Karpas-422 (cell line): ENCODE measurements at regions not wholly inside any gene's neighbourhood (a gene's known extent, or its start where the extent isn't known, plus 50 kb on each side); places are given as distances from the start of the nearest gene placed in this dataset.

Experiments
- DNase-seq: peaks from one replicate; pipeline ENCODE4 v3.0.0-alpha.2; 2015
- H2AFZ ChIP-seq: fragments of 200-600 bp; sonication (generic); 2 replicates; pipeline ENCODE4 v1.6.1; 2014; ENCODE audit warnings: antibody characterized with exemption, low read length, mixed read lengths
- H3K27ac ChIP-seq: fragments of 200-600 bp; sonication (generic); 2 replicates; pipeline ENCODE4 v1.5.1; 2014; ENCODE audit warnings: mild to moderate bottlenecking, low read length, moderate library complexity
- H3K27me3 ChIP-seq: fragments of 200-600 bp; sonication (generic); 2 replicates; pipeline ENCODE4 v1.6.1; 2014; ENCODE audit warnings: low read length, mixed read lengths
- H3K36me3 ChIP-seq: fragments of 200-600 bp; sonication (generic); 2 replicates; pipeline ENCODE4 v1.6.1; 2014; ENCODE audit warnings: low read length, mixed read lengths; ENCODE audit not compliant: insufficient read depth
- H3K4me1 ChIP-seq: fragments of 200-600 bp; sonication (generic); 2 replicates; pipeline ENCODE4 v1.6.1; 2014; ENCODE audit warnings: mild to moderate bottlenecking, low read length, mixed read lengths
- H3K4me2 ChIP-seq: fragments of 200-600 bp; sonication (generic); 2 replicates; pipeline ENCODE4 v1.6.1; 2014; ENCODE audit warnings: low read length, low read depth, mild to moderate bottlenecking; ENCODE audit not compliant: poor library complexity, severe bottlenecking
- H3K4me3 ChIP-seq: fragments of 200-600 bp; sonication (generic); 2 replicates; pipeline ENCODE4 v1.5.1; 2014; ENCODE audit warnings: mild to moderate bottlenecking, antibody characterized with exemption, low read length, mixed read lengths
- H3K79me2 ChIP-seq: fragments of 200-600 bp; sonication (generic); 2 replicates; pipeline ENCODE4 v1.6.1; 2014; ENCODE audit warnings: mild to moderate bottlenecking, low read length, mixed read lengths
- H3K9ac ChIP-seq: fragments of 200-600 bp; sonication (generic); 2 replicates; pipeline ENCODE4 v1.6.0; 2014; ENCODE audit warnings: low read length
- H3K9me2 ChIP-seq: fragments of 200-600 bp; sonication (generic), shearing (Covaris generic); replicated peaks from 2 replicates; pipeline ENCODE4 v1.6.0; 2014; ENCODE audit warnings: mild to moderate bottlenecking, low read length, moderate library complexity; ENCODE audit not compliant: insufficient read depth
- H3K9me3 ChIP-seq: fragments of 300-700, 200-600 bp; sonication (generic); 2 replicates; pipeline ENCODE4 v1.6.1; 2014; ENCODE audit warnings: low read length, mixed read lengths
- H4K20me1 ChIP-seq: fragments of 200-600 bp; sonication (generic); 2 replicates; pipeline ENCODE4 v1.6.1; 2014; ENCODE audit warnings: mild to moderate bottlenecking, antibody characterized with exemption, low read length, low read depth; ENCODE audit not compliant: insufficient read depth

DNA sequence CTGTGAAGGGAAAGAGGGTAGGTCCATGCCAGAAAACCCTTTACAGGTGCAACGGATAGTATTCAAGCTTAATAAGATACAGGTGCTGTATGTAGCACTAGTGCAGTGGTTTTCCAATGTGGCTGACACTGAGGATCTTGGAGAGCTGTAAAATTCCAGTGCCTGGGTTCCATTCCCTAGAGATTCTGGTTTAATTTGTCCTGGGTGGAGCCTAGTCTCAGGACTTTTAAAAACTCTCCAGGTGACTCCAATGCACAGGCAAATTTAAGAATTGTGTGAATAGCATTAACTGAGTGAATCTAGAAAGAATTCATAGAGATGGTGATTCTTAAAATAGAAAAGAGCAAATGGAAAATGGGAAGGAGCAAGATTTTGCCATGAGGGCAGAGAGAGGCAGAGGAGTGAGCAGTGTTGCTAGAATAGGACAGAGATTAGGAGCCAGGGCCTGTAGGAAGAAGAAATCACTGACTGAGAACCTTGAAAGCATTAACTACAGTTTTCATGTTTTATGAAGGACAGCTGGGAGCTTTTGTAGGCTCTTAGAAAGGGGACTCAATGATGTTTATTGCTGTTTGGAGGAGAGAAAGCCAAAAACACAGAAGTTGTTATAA is 261.8 kb downstream of the DLEU7 start:
- Histone ChIP-seq H3K4me3 (no peak overlapping the region), H3K9me3 (no peaks in the 10 kb centered on the region), H4K20me1 (no peaks in the 10 kb centered on the region), H3K27ac (no peak overlapping the region), H3K9ac (no peak overlapping the region), H3K9me2 (no peaks in the 10 kb centered on the region), H3K36me3 (no peaks in the 10 kb centered on the region), H3K4me1 (peaks cover 8% of the 10 kb centered on the region), H3K79me2 (no peaks in the 10 kb centered on the region), H3K4me2 (no peak overlapping the region), H2AFZ (no peak overlapping the region), H3K27me3 (no peaks in the 10 kb centered on the region)
- DNase-seq = no peak

DNA sequence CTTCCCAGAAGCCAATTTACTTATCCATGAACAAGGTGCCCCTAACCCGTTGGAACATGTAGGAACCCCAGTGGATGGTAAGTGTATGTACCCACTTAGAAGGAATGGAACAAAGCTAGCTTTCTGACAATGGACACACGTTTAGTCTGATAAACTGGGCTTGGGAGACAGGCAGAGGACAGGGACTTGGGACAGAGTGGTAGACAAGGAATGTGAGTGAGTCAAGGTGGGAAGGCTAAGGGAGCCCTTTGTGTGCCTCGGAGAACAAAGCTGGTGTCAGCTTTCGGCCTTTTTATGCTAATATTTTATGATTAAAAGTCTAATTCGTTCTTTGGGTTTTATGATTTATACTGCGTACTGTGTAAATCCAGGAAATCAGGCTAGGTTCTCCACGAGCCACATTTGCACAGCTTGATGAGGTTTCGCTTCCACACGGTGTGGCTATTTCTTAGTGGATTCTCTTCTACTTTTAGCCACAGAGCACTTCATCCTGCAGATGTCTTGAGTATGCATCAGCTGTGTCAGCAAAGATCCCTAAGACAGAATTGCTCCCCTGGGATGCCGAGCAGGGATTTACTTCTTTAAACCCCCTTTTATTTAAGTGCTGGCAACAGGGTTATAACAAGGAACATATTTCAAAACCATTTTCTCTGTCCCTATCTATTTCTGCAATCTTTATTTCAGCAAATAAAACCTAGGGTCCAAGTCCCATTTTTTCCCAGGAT is 258.5 kb downstream of the DLEU7 start:
- H3K4me1 ChIP-seq = peaks cover 26% of the 10 kb centered on the region
- H3K27ac ChIP-seq = no peak overlapping the region
- no peaks in the 10 kb centered on the region for H3K79me2 ChIP-seq
- no peaks in the 10 kb centered on the region for H3K9me2 ChIP-seq
- no peak overlapping the region for H3K4me2 ChIP-seq
- H3K9me3 ChIP-seq = no peaks in the 10 kb centered on the region
- no peaks in the 10 kb centered on the region for H3K36me3 ChIP-seq
- H3K4me3 ChIP-seq = no peak overlapping the region
- H3K27me3 ChIP-seq = no peaks in the 10 kb centered on the region
- no peak overlapping the region for H3K9ac ChIP-seq
- H2AFZ ChIP-seq = no peak overlapping the region
- no peak for DNase-seq
- H4K20me1 ChIP-seq = no peaks in the 10 kb centered on the region

GRCh38 chr13:50585674-50586413 is 257.6 kb downstream of the DLEU7 start:
- H3K27ac ChIP-seq = no peak overlapping the region
- no peaks in the 10 kb centered on the region for H3K79me2 ChIP-seq
- H3K4me2 ChIP-seq = no peak overlapping the region
- H3K4me1 ChIP-seq = peaks cover 26% of the 10 kb centered on the region
- H3K27me3 ChIP-seq = no peaks in the 10 kb centered on the region
- no peak overlapping the region for H2AFZ ChIP-seq
- no peaks in the 10 kb centered on the region for H3K36me3 ChIP-seq
- H3K9me3 ChIP-seq = no peaks in the 10 kb centered on the region
- H3K9me2 ChIP-seq = no peaks in the 10 kb centered on the region
- DNase-seq = no peak
- H3K4me3 ChIP-seq = no peak overlapping the region
- H4K20me1 ChIP-seq = no peaks in the 10 kb centered on the region
- H3K9ac ChIP-seq = no peak overlapping the region

- DNase-seq = no peak
- H2AFZ ChIP-seq = no peak overlapping the region
- H4K20me1 ChIP-seq = no peaks in the 10 kb centered on the region
- no peaks in the 10 kb centered on the region for H3K36me3 ChIP-seq
- no peaks in the 10 kb centered on the region for H3K9me2 ChIP-seq
- H3K4me2 ChIP-seq = no peak overlapping the region
- H3K9ac ChIP-seq = no peak overlapping the region
- H3K27ac ChIP-seq = no peak overlapping the region
- H3K27me3 ChIP-seq = peaks cover 4% of the 10 kb centered on the region; the same call in 1 of the 2 replicates
- H3K4me1 ChIP-seq = peaks cover 26% of the 10 kb centered on the region
- no peaks in the 10 kb centered on the region for H3K79me2 ChIP-seq
- no peaks in the 10 kb centered on the region for H3K9me3 ChIP-seq
- H3K4me3 ChIP-seq = no peak overlapping the region
Observed at GRCh38 chr13:50586414-50587083, 256.9 kb downstream of the DLEU7 start.

DNA sequence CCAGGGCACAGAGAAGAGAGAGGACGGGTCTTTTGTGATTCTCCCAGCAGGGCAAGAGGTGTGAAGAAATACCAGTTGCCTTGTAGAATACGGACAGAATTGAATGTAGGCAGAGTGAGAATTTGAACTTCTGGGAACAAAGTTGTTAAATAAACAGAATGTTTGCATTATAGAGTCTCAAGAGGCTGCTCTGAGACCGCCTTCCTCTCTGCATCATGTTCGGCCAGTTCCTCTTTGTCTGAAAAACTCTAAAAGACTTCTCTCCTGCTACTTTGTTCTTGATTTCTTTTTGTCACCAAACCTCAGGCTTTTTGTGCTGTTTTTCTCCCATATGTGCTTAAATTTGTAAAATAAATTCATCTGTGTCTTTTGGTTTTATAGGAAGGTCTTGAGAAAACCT is 256.4 kb downstream of the DLEU7 start:
- peak; percentile 53 for DNase-seq
- Histone ChIP-seq H3K9me2 (no peaks in the 10 kb centered on the region), H3K4me1 (peaks cover 27% of the 10 kb centered on the region), H3K27ac (no peak overlapping the region), H3K9ac (no peak overlapping the region), H3K9me3 (no peaks in the 10 kb centered on the region), H3K4me3 (no peak overlapping the region), H2AFZ (no peak overlapping the region), H3K79me2 (no peaks in the 10 kb centered on the region), H3K4me2 (no peak overlapping the region), H3K36me3 (no peaks in the 10 kb centered on the region), H3K27me3 (peaks cover 4% of the 10 kb centered on the region; the same call in 1 of the 2 replicates), H4K20me1 (no peaks in the 10 kb centered on the region)

DNA sequence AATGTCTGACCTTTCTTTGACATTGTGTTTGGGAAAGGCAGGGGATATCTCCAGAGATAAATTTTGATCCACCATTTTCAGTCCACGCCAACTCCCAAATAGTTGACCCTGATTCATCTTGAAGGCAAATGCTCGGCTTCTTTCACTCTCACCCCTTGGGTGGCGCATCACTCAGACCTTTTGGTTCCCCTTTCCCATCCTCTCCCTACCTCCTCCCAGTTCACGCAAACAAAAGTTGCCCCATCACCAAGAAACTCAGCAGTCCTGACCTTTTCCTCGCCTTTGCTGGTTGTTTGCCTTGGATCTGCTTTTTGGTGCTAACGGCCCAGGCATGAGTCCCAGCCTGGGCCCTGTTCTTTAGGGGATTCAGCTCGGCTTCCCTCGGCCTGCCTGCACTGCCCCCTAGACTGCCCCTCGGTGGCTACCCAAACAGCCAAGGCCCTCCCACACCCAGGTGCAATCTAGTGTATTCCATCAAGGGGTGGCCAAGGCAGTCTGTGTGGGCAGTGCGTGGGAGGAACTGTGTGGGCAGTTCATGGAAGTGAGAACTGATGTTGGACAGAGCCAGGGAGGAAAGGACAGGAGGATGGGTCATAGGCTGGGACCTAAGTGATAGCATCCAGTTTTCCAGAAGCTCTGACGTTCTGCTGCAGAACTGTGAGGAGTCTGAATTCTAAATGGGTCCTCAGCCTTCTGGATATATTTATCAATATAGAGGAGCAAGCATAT is 255.7 kb downstream of the DLEU7 start:
- no peak overlapping the region for H3K27ac ChIP-seq
- peaks cover 4% of the 10 kb centered on the region; the same call in 1 of the 2 replicates for H3K27me3 ChIP-seq
- H3K4me1 ChIP-seq = peaks cover 34% of the 10 kb centered on the region
- H3K4me3 ChIP-seq = no peak overlapping the region
- H3K9me2 ChIP-seq = no peaks in the 10 kb centered on the region
- H3K4me2 ChIP-seq = no peak overlapping the region
- H3K9me3 ChIP-seq = no peaks in the 10 kb centered on the region
- H2AFZ ChIP-seq = no peak overlapping the region
- H4K20me1 ChIP-seq = no peaks in the 10 kb centered on the region
- no peak for DNase-seq
- no peaks in the 10 kb centered on the region for H3K36me3 ChIP-seq
- no peaks in the 10 kb centered on the region for H3K79me2 ChIP-seq
- no peak overlapping the region for H3K9ac ChIP-seq

DNA sequence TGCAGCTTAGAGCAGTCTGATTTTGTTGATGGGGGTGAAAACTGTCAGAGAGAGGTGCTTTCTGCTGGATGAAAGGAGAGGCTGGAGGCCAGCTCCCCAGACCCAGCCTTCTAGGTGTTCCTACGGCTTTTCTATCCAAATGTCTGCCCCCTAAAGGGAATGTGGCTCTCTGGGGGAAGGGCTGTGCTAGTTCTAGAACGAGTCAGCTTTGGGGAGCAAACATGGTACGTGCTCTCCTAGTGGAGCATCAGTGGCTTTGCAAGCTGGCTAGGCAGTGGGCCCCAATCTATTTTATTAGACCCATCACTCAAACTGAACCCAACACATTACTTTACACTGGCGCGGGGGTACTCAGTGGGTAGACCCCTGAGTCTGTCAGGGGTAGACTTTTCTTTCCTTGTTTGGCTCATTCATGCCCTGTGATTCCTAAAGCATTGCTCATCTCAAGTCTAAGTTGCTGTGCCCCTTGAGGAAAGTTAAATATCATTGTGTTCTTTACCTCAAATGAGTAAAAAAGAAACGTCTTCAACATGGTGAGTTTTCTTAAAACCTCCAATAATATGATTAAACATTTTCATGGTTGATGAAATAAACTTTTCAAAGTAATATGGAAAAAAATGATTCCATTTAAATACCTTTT is 254.9 kb downstream of the DLEU7 start:
- Histone ChIP-seq H3K79me2 (no peaks in the 10 kb centered on the region), H3K27me3 (peaks cover 4% of the 10 kb centered on the region; the same call in 1 of the 2 replicates), H2AFZ (no peak overlapping the region), H3K4me2 (no peak overlapping the region), H3K4me1 (peaks cover 42% of the 10 kb centered on the region), H3K27ac (no peak overlapping the region), H3K4me3 (no peak overlapping the region), H3K9ac (no peak overlapping the region), H3K9me2 (no peaks in the 10 kb centered on the region), H3K36me3 (no peaks in the 10 kb centered on the region), H4K20me1 (no peaks in the 10 kb centered on the region), H3K9me3 (no peaks in the 10 kb centered on the region)
- DNase-seq = no peak
